Stimulated activated CD4-positive, alpha-beta T cell treated with anti-CD3 and anti-CD28 coated beads, Interleukin-2, amount 100 ng/mL, for 48 hours (primary cell): ENCODE measurements at regions not wholly inside any gene's neighbourhood (a gene's known extent, or its start where the extent isn't known, plus 50 kb on each side); places are given as distances from the start of the nearest gene placed in this dataset.

Experiments used
- DNase-seq, 2 donors: peaks; one replicate each; pipeline ENCODE4 v3.0.0-alpha.2; 2020

DNA sequence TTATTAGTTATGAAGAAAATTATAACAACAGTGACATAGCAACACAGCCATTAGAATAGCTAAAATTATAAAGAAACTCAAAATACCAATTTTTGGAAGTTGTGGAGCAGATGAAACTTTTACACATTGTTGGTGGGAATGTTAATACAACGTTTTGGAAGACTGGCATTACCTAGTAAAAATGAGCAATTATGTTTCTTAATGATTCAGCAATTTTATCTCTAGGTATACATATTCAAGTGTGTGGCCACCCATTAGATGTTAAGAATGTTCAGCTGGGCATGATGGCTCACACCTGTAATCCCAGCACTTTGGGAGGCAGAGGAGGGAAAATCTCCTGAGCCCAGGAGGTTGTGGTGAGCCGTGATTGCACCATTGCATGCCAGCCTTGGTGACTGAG is 78.8 kb downstream of the INSIG2 start:
- DNase-seq = no peak

DNA sequence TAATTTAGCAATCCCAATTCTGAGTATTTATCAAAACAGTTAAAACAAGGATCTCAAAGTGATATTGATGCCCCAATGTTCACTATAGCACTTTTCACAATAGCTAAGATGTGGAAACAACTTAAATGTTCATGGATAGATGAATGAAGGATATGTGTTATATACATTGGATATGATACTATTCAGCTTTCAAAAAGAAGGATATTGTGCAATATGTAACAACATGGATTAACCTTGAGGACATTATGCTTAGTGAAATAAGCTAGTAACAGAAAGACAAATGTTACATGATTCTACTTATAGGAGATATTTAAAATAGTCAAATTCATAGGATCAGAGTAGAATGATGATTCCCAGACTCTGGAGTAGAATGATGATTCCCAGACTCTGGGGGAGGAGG is 78.0 kb downstream of the INSIG2 start:
- DNase-seq = no peak

DNA sequence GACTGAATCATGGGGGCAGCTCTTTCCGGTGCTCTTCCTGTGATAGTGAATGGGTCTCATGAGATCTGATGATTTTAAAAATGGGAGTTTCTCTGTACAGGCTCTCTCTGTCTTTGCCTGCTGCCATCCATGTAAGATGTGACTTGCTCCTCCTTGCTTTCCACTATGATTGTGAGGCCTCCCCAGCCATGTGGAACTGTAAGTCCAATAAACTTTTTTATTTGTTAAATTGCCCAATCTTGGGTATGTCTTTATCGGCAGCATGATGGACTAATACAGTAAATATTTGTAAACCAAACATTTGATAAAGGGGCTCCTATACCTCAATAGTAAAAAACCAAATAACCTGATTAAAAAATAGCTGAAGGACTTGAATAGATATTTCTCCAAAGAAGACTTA is 77.3 kb downstream of the INSIG2 start:
- no peak for DNase-seq
